Kidney (tissue), 13 donors: ENCODE measurements at regions not wholly inside any gene's neighbourhood (a gene's known extent, or its start where the extent isn't known, plus 50 kb on each side); places are given as distances from the start of the nearest gene placed in this dataset.
"Not testable (repeated sequence)": the region's sequence is repeated elsewhere in the genome, so short reads cannot be mapped to it uniquely, and the experiment has no call there.

Experiments used
- DNase-seq, 5 donors: peaks; one replicate each; pipeline ENCODE4 v3.0.0-alpha.2; 2013 to 2020
- FAIRE-seq: peaks from 2 replicates; lab custom pipeline; 2012; peaks lifted over from hg19 to GRCh38; lab: Jason Lieb, UNC
- H3K27ac ChIP-seq, 2 donors: one replicate each; pipeline ENCODE4 v1.7.0; 2013; ENCODE audit warnings: low read depth in 2 of 2, low read length in 2 of 2, inconsistent platforms in 1 of 2
- H3K27me3 ChIP-seq: one replicate; pipeline ENCODE4 v1.7.1; 2013; ENCODE audit warnings: low read length, inconsistent platforms; ENCODE audit not compliant: control insufficient read depth, insufficient read depth
- H3K36me3 ChIP-seq, 3 donors: one replicate each; pipeline versions ENCODE4 v1.7.0 to v1.7.1; 2013; ENCODE audit warnings: low read length in 3 of 3, control low read depth in 1 of 3, inconsistent platforms in 1 of 3; ENCODE audit not compliant: insufficient read depth in 3 of 3, control insufficient read depth in 2 of 3
- H3K4me1 ChIP-seq, 3 donors: one replicate each; pipeline versions ENCODE4 v1.7.0 to v1.7.1; 2013; ENCODE audit warnings: low read length in 3 of 3, inconsistent platforms in 1 of 3, low read depth in 1 of 3; ENCODE audit not compliant: control insufficient read depth in 2 of 3, insufficient read depth in 2 of 3
- H3K4me3 ChIP-seq, 3 donors: one replicate each; pipeline versions ENCODE4 v1.7.0 to v1.8.1; 2013; ENCODE audit warnings: low read length in 3 of 3, control low read depth in 1 of 3, inconsistent platforms in 1 of 3
- H3K9ac ChIP-seq, 3 donors: one replicate each; pipeline versions ENCODE4 v1.7.0 to v1.7.1; 2013; ENCODE audit warnings: low read length in 3 of 3, control low read depth in 1 of 3, inconsistent platforms in 1 of 3
- H3K9me3 ChIP-seq, 3 donors: one replicate each; pipeline versions ENCODE4 v1.7.0 to v1.7.1; 2013; ENCODE audit warnings: low read length in 3 of 3, control low read depth in 1 of 3, inconsistent platforms in 1 of 3; ENCODE audit not compliant: control insufficient read depth in 2 of 3, insufficient read depth in 1 of 3
- CTCF ChIP-seq: IDR thresholded peaks from 3 replicates; pipeline ENCODE4 v1.5.1; 2012; ENCODE audit warnings: mild to moderate bottlenecking, moderate library complexity, borderline replicate concordance; ENCODE audit not compliant: insufficient read depth; ENCODE audit errors: extremely low read depth
- intact Hi-C: fragments of 100-400 bp; cut with DNase I; formaldehyde crosslinking; loops from one replicate; pipeline ENCODE4 v1.11.1; 2022
- donor health status: control.
- donor health status: control.
- donor health status: control.
- donor health status: control.
- donor health status: control.
- donor health status: DM: yes; HTN: yes; CAD: no.
- donor health status: Normal renal cell carcinoma (clear cell type).

GRCh38 chr9:38813855-38814254 is 93.9 kb upstream of the FAM240B start:
- FAIRE-seq: not testable (repeated sequence)

GRCh38 chr9:38807919-38808459 is 88.1 kb upstream of the FAM240B start:
- FAIRE-seq, intact Hi-C loops, H3K9me3 ChIP-seq: not testable (repeated sequence)

More at GRCh38 chr9:38813855-38814254, 93.9 kb upstream of the FAM240B start:
- H3K27me3 ChIP-seq, H3K9me3 ChIP-seq, H3K9ac ChIP-seq, DNase-seq, H3K4me1 ChIP-seq, H3K36me3 ChIP-seq, intact Hi-C loops, H3K4me3 ChIP-seq, H3K27ac ChIP-seq: not testable (repeated sequence)

GRCh38 chr9:38771593-38771992 is 51.7 kb upstream of the FAM240B start:
- no peaks in the 10 kb centered on the region for H3K36me3 ChIP-seq
- no peak overlapping the region for H3K27ac ChIP-seq
- H3K9me3 ChIP-seq: no peaks in the 10 kb centered on the region
- H3K27me3 ChIP-seq: no peaks in the 10 kb centered on the region
- no peak for TF ChIP-seq CTCF
- H3K4me3 ChIP-seq: no peak overlapping the region
- no peaks in the 10 kb centered on the region for H3K4me1 ChIP-seq
- FAIRE-seq (no peak), DNase-seq (no peak)
- no peak overlapping the region for H3K9ac ChIP-seq
- intact Hi-C loops: no loop called here

More at GRCh38 chr9:38807919-38808459, 88.1 kb upstream of the FAM240B start:
- H3K4me3 ChIP-seq, DNase-seq, H3K9ac ChIP-seq, H3K27ac ChIP-seq, H3K36me3 ChIP-seq, H3K4me1 ChIP-seq, H3K27me3 ChIP-seq: not testable (repeated sequence)
